Right ventricle myocardium superior (tissue), 1 donor: ENCODE measurements at regions not wholly inside any gene's neighbourhood (a gene's known extent, or its start where the extent isn't known, plus 50 kb on each side); places are given as distances from the start of the nearest gene placed in this dataset.
A peak's percentile ranks its signal among the peaks of the same experiment; 100 is the strongest.

Source experiments
- ATAC-seq: fragments of 200-7000 bp; cut with Tn5 transposase; one replicate; pipeline ENCODE4 v1.9.1; 2020; ENCODE audit warnings: mild to moderate bottlenecking; ENCODE audit not compliant: poor library complexity
- DNase-seq: peaks from one replicate; pipeline ENCODE4 v3.0.0-alpha.2; 2020
- intact Hi-C: fragments of 100-400 bp; cut with DNase I; formaldehyde crosslinking; loops from one replicate; pipeline ENCODE4 v1.11.2; 2022
- donor health status: DM: no; HTN: yes; CAD: no; lungs with severe emphysema.

DNA sequence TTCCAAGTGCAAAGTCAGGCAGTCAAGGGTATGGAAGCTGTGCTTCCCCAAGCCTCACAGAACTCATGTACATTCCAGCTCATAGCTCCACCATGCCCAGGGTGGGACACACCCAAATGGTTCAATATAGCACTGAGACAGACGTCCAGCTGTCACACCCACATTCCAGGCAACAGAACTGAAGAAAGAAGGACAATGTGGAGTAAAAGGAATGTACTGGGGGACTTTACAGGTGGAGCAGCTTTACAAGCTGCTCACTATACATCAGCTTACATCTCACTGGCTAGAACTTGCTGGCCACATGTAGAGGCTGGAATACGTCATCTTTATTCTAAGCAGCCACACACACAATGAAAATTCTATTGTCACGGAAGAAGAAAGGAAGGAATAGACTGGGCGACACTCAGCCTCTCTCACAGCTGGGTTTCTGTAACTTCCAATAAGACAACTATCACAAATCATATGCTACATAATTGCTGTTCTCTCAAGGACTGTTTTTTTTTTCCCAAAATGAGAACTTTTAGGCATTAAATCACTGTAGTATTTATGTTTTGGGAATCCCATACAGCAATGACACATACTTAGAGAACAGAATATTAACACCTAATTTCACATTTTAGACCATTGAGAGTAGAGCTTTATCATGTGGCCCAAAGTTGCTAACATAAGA, 86.1 kb downstream of the KLF12 start:
- DNase-seq (no peak), ATAC-seq (peak; percentile 26)
- intact Hi-C loops, result no loop called here

DNA sequence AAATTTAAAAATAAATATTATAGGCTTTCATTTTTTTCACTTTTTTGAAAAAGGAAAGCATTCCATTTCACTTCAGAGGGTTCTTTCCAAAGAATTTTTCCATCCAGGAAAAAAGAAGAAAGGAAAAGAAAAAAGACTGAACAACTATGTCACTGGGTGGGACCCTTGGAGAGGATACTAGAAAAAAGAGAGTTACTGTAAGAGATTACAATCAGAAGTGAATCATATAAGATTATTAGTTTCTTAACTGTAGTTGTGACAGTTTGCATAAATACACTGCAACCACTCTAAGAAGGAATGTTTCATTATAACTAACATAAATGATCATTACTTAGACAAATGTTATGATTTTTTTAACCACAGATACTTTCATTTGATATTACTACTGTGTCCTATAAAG, 87.8 kb downstream of the KLF12 start:
- intact Hi-C loops, result no loop called here
- ATAC-seq (no peak), DNase-seq (no peak)

DNA sequence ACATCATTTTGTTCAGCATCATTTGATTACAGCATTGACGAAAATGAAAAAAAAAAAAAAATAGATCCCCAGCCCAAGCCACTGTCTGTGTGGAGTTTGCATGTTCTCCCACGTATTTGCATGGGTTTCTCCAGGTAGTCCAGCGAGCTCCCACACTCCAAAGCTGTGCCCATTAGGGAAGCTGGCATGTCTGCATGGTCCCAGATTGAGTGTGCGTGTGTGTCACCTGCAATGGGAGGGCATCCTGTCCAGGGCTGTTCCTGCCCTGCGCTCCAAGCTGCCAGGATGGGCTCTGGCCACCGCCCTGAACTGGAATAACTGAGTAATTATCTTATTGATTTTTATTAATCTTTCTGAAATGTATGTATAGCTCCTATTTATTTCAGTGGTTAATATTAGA, 88.6 kb downstream of the KLF12 start:
- no peak for ATAC-seq
- no peak for DNase-seq
- intact Hi-C loops, result no loop called here

DNA sequence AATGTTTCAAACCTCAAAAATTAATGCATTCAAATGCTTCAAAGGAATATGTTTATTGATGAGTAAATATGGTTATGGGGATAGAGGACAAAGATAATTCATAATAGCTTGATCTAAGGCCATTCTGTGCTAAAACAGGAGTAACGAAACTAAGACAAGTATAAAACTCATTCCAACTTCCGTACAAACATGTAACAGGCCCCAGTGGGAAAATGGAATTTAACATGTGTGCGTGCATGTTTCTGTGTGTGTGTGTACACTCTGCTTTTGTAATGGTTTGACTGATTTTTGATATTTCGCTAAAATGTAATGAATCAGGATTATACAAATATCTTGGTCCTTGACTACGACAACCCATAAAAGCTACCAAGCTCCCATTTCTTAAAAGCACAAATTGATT, 91.0 kb downstream of the KLF12 start:
- ATAC-seq, result no peak
- no peak for DNase-seq
- intact Hi-C loops, result no loop called here

DNA sequence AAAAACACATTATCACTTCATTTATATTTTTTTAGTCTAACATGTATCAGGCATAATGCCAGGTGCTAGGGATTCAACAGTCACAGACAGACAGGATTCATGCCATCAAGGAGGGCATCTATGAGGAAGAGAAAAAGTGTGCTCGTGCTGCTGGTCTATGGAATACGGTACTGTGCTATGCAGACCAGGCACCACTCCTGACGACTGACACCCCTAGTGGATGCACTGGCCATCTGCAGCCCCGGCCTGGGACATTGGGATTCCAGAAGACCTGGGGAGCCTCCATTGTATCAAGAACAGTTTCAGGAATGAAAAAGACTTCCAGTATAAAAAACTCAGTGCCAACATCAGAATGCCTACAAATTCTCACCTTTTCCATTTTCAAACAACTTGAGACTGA, 94.0 kb downstream of the KLF12 start:
- ATAC-seq, result peak; percentile 85
- intact Hi-C loops, result no loop called here
- DNase-seq, result peak; percentile 62

DNA sequence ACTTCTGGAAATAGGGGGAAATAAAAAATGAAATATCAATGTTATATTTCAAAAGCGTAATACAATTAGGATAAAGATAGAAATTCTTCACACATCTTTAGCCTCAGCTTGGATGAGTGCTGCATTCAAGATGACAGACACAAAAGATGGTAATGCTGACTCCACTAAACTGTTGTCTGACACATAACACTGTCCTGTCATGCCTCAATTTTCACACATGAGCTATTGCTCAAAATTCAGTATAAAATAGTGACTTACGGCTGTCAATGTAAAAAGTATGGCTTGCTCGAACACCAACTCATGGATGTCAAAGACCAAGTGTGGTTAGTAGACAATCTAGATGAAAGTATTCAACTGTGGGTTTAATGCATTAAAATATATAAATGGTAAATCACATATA, 94.5 kb downstream of the KLF12 start:
- DNase-seq, result no peak
- ATAC-seq, result no peak
- intact Hi-C loops, result no loop called here

DNA sequence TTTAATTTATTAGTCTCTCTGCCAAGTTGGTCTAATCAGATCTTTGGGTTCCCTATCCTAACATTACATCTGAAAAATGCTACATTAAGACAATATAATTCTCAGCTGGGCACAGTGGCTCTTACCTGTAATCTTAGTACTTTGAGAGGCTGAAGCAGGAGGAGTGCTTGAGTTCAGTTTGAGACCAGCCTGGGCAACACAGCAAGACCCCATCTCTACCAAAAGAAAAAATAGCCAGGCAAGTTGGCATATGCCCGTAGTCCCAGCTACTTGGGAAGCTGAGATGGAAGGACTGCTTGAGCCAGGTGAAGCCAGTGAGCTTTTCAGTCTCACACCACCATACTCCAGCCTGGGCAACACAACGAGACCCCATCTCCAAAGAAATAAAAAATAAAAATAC, 95.0 kb downstream of the KLF12 start:
- intact Hi-C loops, result no loop called here
- ATAC-seq (no peak), DNase-seq (no peak)

DNA sequence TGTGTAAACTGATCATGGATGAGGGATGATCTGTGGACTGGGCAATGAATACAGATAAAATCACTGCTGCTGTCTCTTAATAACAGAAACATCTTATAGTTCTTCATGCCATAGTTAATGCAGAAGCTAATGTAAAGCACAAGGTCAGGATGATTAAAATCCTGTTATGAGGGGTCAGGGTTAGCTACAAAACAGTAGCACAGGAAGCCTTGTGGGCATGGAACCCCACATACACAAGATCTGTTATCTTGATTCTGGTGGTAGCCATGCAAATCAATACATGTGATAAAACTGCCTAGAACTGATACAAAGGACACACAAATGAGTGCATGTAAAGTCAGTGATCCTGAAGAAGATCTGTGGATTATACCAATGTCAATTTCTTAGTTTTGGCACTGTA, 96.4 kb downstream of the KLF12 start:
- no peak for DNase-seq
- intact Hi-C loops, result no loop called here
- no peak for ATAC-seq

DNA sequence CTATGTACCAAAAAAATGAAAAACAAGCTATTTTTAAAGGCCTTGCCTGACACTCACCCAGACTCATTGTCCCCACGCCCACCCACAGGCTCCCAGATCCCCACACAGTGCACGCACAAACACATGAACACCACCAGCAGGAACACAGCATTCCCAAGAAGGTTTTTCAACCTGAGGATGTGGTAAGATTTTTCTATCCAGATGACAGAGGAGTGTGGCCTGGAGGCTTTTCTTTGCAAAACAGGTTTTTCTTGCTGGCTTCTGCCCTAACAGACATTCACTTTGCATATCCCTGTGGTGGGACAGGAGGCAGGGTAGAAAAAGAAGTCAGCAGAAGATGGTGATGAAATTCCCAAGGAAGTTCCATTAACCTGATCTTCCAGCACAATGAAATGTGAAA, 97.8 kb downstream of the KLF12 start:
- intact Hi-C loops, result no loop called here
- ATAC-seq, result no peak
- DNase-seq, result no peak

DNA sequence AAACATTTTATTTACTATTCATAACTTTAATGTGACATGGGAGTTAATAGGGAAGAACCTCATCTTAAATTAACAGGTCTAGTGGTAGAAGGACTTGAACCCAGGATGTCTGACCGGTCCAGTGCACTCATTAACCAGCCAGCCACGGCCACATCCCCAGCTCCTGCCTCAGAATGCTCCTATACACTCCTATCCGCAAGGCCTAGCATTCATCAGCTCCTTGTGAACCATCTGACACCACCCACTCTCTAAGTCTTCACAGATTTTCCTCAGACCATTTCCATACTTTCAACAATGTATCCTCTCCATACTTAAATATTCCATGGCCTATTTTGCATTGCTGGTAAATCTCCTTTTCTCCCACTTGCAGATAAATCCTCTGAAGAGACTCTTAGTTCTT, 98.3 kb downstream of the KLF12 start:
- ATAC-seq (no peak), DNase-seq (no peak)
- intact Hi-C loops, result no loop called here

DNA sequence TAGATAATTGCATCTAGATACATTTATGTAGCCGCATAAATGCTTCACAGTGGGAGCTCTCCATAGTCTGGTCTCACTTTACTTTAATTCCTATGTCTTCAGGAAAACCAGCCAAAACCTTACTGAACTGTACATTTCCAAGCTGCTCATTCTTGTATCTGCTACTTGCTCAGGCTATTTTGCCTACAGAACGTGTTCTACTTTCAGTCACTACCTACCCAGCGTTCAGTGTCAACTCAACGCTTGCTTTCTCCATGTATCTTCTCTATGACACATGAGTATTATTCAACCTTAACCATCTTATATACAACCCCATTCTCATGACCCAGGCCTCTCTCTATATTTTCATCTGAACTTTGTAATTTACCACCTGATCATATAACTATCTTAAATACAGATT, 101.9 kb downstream of the KLF12 start:
- ATAC-seq, result no peak
- intact Hi-C loops, result no loop called here
- DNase-seq, result no peak

DNA sequence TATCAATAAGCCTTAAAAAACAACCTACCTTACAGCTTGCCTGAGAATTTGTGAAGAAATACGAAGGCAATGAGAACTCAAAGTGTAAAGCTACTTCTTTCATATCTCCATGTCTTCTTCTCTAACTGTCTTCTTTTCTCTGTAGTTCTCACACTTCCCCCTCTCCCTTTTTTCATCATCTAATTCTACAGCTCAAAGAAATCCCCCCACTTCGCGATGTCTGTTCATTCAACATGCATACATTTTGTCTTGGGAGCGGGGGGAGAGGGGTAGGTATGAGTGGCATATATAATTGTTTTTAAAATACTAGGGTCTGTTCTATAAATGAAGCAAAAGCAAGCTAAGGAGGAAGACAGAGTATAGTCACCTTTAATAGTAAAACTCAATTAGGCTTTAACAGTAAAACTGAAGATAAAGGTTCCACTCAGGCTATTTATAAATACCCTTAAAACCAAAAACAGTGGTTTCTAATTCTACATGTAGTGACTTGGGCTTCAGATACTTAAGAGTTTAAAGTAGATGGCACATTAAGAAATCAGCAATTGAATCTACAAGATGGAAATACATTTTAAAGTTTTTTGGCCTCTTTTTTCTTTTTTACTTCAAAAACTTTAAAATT, 106.9 kb downstream of the KLF12 start:
- ATAC-seq (no peak), DNase-seq (no peak)

DNA sequence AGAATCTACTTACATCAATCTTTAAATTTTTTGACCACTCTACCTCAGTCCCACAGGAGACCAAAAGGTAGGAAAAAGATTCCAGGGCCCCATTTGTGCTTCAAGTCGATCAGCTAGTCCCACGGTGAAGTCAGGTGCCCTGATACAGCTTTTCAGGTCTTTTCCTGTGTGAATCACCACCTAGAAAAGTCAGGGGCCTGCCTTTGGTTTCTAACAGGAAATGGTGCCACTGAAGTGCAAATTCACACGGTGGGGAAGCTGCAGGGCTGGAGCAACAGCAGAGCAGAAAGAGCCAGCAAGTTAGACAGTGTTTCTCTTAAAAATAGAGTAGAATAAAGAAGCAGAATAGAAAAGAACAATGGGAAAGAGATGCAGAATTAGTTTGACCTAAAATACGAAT, 107.5 kb downstream of the KLF12 start:
- ATAC-seq (no peak), DNase-seq (no peak)
- intact Hi-C loops, result no loop called here

More for the DNA sequence above, 106.9 kb downstream of the KLF12 start:
- intact Hi-C loops, result no loop called here

DNA sequence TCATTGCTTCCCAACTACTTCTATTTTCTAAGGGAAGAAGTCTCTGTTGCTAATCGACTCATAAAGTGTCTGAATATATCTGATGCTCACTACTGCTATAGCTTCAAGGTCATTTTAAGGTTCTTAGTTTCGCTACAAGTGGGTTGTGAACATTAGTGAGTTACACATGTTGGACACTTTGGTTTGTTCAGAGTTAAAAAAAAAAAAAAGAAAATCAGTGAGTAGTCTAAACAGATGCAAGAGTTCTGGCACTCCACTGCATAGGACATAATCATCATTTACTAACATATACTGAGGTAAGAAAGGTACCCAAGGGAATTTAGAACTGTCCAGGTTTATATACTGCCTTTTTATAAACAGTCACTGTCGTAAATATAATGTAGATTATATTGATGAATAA, 108.8 kb downstream of the KLF12 start:
- intact Hi-C loops, result no loop called here
- ATAC-seq (no peak), DNase-seq (no peak)

DNA sequence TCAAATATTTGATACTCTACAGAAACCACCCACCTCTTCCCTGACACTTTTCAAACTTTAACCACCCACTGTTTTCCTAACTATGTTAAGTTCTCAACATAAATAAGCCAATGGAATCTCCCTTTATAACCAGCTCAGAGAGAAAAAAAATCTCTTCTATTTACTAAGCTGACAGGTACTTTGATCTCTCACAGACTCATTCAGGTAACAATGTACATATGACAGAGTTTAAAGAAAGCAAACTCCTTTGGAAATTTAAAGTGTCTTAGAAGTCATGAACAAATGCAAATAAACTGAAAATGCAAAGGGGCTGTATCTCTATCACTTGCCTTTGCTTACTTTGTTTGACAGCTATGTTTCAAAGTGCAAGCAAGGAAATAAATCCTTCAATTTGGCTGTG, 109.3 kb downstream of the KLF12 start:
- ATAC-seq, result no peak
- DNase-seq, result no peak
- intact Hi-C loops, result no loop called here

DNA sequence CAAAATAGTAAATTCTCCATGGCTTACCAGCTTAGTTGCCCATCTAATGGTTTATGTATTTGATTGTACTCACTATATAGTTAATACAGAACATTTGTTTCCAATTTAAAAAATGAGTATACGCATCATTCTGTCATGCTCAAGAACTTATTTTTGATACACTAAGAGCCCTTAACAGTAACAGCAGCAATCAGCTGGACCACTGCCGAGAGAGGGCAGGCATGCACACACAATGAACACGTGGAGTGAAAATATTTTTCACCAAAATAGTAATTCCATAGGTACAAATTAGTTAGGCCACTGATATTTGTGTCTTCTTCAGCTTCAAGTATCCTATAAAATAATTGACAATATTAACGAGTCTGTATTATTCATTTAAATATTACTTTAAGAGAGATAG, 109.9 kb downstream of the KLF12 start:
- intact Hi-C loops, result no loop called here
- peak; percentile 65 for ATAC-seq

DNA sequence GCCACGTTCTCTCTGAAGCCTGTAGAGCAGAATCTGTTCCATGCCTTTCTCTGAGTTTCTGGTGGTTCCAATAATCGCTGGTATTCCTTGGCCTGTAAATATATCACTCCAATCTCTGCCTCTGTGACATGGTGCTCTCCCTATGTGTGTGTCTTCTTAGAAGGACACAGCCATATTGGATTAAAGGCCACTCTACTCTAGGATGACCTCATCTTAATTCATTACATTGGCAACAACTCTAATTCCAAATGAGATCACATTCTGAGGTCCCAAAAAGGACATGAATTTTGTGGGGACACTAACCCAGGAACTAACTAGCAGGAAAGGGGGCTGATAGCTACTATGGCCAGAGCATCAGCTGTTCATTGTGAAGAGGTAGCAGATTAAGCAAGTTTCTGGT, 110.7 kb downstream of the KLF12 start:
- DNase-seq, result no peak
- no peak for ATAC-seq
- intact Hi-C loops, result no loop called here

More for the DNA sequence above, 109.9 kb downstream of the KLF12 start:
- no peak for DNase-seq

DNA sequence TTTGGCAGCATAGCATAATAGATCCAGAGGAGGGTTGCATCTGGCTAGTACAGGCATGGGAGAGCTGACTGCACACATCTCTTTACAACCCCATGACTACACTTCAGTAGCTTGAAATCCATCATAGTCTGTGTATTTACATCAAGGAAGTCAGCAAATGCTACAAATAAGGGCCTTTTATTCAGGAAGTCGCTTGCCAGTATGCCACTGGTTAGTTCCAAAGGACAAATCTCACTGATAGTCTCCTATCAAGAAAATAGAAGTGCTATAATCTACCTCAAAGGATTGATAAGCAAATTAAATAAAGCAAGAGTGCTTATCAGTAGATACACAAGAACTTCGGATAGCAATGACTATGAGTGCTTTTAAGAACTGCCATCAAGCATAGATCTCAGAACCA, 112.7 kb downstream of the KLF12 start:
- intact Hi-C loops, result no loop called here
- DNase-seq, result no peak

DNA sequence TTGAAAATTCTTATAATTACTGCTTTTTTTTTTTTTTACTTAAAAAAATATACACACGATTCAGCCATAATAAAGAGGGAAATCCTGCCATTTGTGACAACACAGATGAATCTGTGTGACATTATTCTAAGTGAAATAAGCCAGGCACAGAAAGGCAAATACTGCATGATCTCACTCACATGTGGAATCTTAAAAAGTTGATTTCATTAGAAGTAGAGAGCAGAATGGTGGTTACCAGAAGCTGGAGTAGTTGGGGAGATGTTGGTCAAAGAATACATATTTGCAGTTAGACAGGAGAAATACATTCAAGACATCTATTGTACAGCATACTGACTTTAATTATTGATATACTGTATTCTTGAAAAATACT, 116.2 kb downstream of the KLF12 start:
- ATAC-seq (no peak), DNase-seq (no peak)
- intact Hi-C loops, result no loop called here

More for the DNA sequence above, 112.7 kb downstream of the KLF12 start:
- ATAC-seq, result no peak

DNA sequence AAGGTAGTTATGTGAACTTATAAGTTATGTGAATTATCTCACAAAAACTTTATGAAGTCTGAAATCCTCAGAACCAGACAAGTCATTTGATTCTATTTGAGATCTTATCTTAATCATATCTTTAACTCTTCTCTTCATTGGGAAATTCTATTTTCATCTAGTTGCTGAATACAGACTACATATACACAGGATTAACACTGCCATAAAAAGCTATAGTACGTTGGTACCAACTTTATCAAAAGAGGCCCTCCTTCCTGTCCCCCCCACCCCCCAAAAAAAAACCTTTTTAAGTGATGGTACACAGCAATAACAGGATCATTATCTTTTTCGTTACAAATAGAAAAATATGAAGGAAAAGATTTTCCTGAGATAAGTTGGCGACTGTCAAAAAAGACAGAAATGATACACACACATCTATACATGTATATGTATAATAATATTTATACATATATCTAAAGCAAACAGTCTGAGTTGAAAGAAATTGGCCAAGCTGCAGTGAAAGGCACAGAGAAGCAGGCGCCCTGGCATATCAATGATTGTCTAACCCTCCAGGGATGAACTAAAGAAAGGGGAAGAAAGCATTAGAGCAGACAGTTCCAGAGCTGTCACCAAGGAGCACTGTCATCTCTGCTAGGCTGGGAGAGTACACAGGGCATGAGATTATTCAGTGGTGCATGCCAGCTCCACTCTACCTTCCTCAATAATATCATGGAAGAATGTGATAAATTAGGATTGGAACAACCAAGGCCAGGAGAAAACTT, 116.7 kb downstream of the KLF12 start:
- ATAC-seq, result peak; percentile 45
- intact Hi-C loops, result no loop called here
- DNase-seq, result no peak
